Stimulated activated naive CD4-positive, alpha-beta T cell (primary cell): ENCODE measurements at regions not wholly inside any gene's neighbourhood (a gene's known extent, or its start where the extent isn't known, plus 50 kb on each side); places are given as distances from the start of the nearest gene placed in this dataset.
A peak's percentile ranks its signal among the peaks of the same experiment; 100 is the strongest.
"Not testable (repeated sequence)": the region's sequence is repeated elsewhere in the genome, so short reads cannot be mapped to it uniquely, and the experiment has no call there.

Source experiments
- DNase-seq, 6 experiments: peaks; one replicate each; lab custom pipeline; 2025; lab: John Stamatoyannopoulos, UW

- no peak for DNase-seq
Measured at GRCh38 chr7:67359900-67360299, 363.3 kb downstream of the TYW1 start.

DNA sequence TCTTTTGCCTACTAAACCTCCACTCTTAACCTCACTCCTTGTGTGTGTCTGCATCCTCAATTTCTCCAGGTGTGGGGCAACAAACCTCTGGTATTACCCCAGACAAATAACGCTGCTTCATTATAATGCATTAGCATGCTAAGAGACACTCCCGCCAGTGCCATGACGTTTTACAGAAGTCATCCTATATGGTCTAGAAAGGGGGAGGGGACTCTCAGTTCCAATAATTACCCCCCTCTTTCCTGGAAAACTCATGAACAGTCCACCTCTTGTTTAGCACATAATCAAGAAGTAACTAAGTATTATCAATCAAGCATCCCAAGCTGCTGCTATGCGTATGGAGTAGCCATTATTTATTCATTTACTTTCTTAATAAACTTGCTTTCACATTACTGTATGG is 364.5 kb downstream of the TYW1 start:
- no peak for DNase-seq

GRCh38 chr7:67364441-67365017 is 367.9 kb downstream of the TYW1 start:
- DNase-seq = no peak

GRCh38 chr7:67371429-67372305 is 375.0 kb downstream of the TYW1 start:
- DNase-seq = peak; percentile 13 to 70 (median 18)

- not testable (repeated sequence) for DNase-seq
Measured at GRCh38 chr7:67373389-67373788, 376.8 kb downstream of the TYW1 start.

DNA sequence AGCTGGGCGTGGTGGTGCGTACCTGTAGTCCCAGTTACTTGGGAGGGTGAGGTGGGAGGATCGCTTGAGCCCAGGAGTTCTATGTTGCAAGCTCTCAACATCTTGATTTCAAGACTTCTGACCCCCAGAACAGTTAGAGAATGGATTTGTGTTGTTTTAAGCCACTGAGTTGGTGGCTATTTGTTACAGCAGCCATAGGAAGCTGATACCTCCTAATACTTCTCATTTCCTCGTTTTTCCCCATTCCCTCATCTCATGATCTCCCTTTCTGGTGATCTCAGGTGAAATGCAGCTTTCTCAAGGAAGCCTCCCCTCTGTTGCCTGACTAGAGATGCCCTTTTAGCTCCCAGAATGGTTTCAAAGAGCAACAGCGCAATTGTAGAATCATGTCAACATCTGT is 378.8 kb downstream of the TYW1 start:
- no peak for DNase-seq

DNA sequence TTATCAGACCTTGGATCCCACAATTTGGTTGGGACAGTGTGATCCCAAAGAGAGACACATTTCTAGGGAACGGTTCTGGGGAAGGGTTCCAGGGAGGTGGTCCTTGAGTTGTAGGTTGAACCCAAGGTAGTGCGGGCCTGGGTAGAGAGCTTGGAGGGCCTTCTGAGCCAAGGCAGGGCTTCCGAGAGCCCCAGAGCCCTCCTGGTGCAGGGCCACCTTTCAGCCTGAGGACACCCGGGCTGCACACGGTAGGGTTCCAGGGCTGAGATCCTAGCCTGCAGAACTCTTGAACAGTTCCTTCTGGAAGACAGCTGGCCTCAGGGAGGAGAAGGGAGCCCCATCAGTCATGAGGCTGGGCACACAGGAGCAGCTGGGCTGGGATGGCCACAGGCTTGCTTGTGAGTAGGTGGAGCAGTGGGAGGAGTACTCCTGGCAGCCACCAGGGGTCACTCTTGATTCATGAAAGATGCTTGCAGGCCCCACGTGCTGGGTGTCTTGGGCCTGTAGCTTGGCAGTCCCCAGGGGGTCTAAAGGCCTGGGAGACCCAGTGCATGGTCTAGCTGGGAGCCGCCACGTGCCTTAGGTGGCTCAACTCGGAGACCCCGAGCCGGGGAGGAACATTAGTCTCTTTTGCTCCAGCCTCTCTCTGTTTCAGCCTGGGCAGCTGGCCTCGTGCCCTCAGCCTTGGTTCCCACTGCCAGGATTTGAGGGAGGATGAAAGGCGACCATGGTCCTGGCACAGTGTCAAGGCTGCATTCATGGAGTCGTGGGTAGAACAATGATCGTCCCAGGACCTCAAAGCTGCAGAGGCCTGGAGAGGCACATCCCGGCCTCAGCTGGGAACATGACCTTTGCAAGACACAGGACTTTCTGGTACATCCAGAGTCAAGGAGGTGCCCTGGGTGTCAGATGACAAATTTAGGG is 381.6 kb downstream of the TYW1 start:
- peak; percentile 3 to 52 (median 20) for DNase-seq

DNA sequence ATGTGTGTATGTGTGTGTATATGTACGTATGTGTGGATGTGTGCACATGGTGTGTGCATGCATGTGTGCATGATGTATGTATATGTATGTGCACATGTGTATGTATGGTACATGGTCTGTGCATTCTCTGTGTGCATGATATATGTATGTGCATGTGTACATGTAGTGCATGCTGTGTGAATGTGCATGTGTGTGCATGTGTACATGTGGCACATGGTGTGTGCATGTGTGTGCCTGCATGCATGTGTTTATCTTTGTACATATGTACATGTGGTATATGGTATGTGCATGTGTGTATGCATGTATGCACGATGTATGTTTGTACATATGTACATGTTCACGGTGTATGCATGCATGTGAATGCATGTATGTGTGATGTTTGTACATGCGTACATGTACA is 383.7 kb downstream of the TYW1 start:
- no peak for DNase-seq

- no peak for DNase-seq
Measured at GRCh38 chr7:67380858-67381257, 384.2 kb downstream of the TYW1 start.

- DNase-seq = no peak
Measured at GRCh38 chr7:67387851-67388250, 391.2 kb downstream of the TYW1 start.

DNA sequence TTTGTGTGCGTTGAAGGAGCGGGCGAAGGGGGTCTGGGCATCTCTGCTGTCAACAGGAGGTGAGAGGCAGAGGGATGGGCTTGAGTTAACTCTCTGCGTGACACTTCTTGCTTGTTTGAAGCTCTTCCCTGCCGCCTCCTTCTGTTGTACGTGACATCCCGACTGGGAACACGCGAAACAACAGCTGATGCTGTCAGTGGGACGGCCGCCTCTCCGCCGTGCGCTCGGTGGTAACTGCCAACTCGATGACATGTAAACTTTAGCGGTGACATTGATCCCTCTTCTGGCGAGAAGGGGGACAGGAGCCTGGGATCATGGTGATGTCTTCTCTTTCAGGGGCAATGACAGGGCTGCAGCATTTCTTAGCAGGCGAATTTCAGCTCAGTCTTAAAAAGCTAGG is 394.5 kb downstream of the TYW1 start:
- no peak for DNase-seq

DNA sequence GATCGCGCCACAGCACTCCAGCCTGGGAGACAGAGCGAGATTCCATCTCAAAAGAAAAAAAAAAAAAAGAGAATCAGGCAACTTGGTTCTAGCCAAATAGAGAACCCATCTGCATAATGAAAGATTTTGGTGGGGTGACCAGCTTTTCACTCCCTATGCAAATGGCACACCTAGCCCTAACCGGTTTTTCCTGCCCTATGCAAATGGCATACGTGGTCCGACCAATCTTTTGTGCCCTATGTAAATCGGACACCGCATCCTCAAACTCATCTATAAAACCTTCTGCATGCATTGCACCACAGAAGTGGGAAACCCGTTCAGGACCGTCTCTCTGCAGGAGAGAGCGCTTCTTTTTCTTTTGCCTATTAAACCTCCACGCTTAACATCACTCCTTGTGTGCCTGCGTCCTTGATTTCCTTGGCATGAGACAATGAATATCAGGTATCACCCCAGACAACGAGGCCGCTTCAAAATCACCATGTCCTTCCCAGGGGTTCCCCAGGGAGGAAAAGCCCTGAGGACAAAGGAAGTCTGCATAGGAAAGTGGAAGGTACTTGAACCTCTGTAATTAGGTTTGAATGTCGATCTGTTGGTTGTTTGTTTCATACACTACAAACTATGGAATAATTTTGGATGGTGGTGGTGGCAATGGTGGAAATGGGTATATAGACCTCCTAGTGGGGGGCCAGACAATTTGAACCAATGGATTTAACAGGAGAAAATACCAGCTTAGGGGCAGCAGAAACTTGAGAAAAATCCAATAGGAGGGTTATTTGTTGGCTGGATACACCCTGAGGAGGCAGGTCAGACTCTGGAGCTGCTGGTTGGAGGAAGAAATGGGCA is 396.2 kb downstream of the TYW1 start:
- DNase-seq = no peak

- DNase-seq = no peak
Measured at GRCh38 chr7:67393903-67394302, 397.3 kb downstream of the TYW1 start.

- no peak for DNase-seq
Measured at GRCh38 chr7:67398916-67399315, 402.3 kb downstream of the TYW1 start.

DNA sequence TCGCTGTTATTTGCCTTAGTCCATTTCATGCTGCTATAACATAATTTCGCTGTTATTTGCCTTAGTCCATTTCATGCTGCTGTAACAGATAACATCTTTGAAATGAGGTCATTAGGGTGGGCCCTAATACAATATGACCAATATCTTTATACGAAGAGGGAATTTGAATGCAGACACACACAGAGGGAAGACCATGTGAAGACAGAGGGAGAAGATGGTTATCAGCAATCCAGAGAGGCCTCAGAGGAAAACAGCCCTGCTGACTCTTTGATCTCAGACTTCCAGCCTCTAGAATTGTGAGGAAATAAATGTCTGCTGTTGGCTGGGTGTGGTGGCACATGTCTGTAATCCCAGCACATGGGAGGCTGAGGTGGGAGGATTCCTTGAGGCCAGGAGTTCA is 404.9 kb downstream of the TYW1 start:
- DNase-seq = no peak

GRCh38 chr7:67402280-67402679 is 405.6 kb downstream of the TYW1 start:
- no peak for DNase-seq

DNA sequence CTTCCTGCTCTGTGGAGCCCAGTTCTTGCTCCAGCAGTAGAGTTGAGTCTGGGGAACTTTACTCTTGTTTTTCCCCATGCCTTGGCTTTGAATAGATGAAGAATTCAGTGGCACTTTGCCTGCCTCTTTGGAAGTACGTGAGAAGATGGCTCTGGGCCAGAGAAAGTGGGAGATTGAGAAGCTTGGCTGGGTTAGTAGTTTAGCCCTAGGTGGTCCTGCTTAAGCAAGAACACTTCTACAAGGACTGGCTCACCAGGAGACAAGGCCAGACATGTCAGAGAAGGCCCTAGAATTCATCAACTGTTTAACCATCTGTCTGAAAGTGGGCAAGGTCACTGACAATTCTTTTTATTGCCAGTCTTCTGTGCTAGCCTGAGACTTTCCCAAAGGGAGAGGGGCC is 410.3 kb downstream of the TYW1 start:
- no peak for DNase-seq

- no peak for DNase-seq
Measured at GRCh38 chr7:67407392-67408071, 410.9 kb downstream of the TYW1 start.

- no peak for DNase-seq
Measured at GRCh38 chr7:67408109-67408508, 411.5 kb downstream of the TYW1 start.

DNA sequence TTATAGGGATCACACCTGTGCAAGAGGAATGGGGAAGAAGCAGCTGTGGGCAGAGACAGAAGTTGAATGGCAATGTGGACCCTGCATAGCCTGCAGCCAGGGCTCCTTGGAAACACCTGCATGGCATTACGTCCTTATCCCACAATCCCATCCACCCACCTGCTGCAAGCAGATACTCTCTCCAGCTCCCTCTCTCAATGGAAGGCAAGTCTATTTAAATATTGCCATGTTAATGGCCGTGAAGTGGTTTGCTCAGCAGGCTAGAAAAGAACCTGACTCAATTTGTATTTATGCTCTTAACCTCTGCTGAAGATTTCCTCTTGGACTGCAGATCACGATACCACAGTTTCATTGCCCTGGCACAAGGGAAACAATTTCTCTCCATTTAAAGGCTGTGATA is 417.0 kb downstream of the TYW1 start:
- no peak for DNase-seq

GRCh38 chr7:67414858-67415257 is 418.2 kb downstream of the TYW1 start:
- DNase-seq = no peak
